Esophagus (tissue), 2 donors: ENCODE measurements at regions not wholly inside any gene's neighbourhood (a gene's known extent, or its start where the extent isn't known, plus 50 kb on each side); places are given as distances from the start of the nearest gene placed in this dataset.

Experiments used
- H3K27ac ChIP-seq, 2 donors: one replicate each; pipeline ENCODE4 v1.5.1; 2013; ENCODE audit warnings: low read depth in 2 of 2, mild to moderate bottlenecking in 2 of 2, inconsistent platforms in 1 of 2, low read length in 1 of 2, moderate library complexity in 1 of 2
- H3K27me3 ChIP-seq, 2 donors: one replicate each; pipeline ENCODE4 v1.6.1; 2013; ENCODE audit warnings: low read length in 2 of 2, control low read depth in 1 of 2, mild to moderate bottlenecking in 1 of 2; ENCODE audit not compliant: insufficient read depth in 2 of 2, control insufficient read depth in 1 of 2
- H3K36me3 ChIP-seq, 2 donors: one replicate each; pipeline ENCODE4 v1.6.1; 2013; ENCODE audit warnings: low read length in 1 of 2; ENCODE audit not compliant: control insufficient read depth in 2 of 2, insufficient read depth in 2 of 2
- H3K4me1 ChIP-seq, 2 donors: one replicate each; pipeline ENCODE4 v1.6.1; 2013; ENCODE audit warnings: low read length in 1 of 2; ENCODE audit not compliant: control insufficient read depth in 2 of 2, insufficient read depth in 2 of 2
- H3K4me3 ChIP-seq, 2 donors: one replicate each; pipeline ENCODE4 v1.5.1; 2013; ENCODE audit warnings: low read length in 2 of 2, mild to moderate bottlenecking in 2 of 2, low read depth in 1 of 2, moderate library complexity in 1 of 2
- H3K9me3 ChIP-seq, 2 donors: one replicate each; pipeline ENCODE4 v1.6.1; 2013; ENCODE audit warnings: mild to moderate bottlenecking in 2 of 2, low read depth in 1 of 2, low read length in 1 of 2, moderate library complexity in 1 of 2; ENCODE audit not compliant: control insufficient read depth in 2 of 2, insufficient read depth in 1 of 2
- WGBS, 2 donors: extraction: QIAGEN DNeasy Blood & Tissue Kit; methylation state at CpG; one replicate each; pipeline ENCODE4 v1.1.7; 2013; 5-methylcytosine and 5-hydroxymethylcytosine counted together
- donor health status: healthy with polysubstance abuse.
- donor health status: Bipolar disorder and iron deficiency.

DNA sequence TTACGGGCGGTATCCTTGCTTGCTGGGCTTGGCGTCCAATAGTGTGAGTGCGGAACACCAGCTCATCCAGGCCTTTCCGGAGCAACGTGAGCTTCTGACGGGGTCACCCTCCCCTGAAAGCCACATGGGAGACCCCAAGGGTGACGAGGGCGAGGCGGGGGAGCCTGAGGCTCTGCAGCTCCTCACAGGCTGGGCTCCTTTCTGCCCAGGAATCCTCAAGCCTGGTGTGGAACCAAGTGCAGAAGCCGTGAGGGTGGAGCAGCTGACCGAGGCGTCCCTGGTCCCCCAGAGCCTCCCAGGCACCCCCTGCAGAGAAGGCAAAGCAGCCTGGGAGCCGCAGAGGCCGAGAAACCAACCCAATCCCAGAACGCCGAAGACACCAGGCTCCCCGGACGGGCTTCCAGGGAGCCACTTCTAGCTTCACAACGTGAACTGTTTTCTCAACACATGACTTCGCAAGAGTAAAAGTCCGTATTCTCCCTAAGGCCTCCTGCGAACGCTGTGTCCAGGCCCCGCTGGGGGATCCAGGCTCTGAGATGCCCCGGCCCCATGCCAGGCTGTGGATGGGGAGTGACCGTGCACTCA, 530.3 kb downstream of the BRD1 start:
- H3K36me3 ChIP-seq = no peaks in the 10 kb centered on the region
- H3K9me3 ChIP-seq = peaks cover 0 to 5% of the 10 kb centered on the region in 2 donors
- H3K4me1 ChIP-seq = no peaks in the 10 kb centered on the region
- H3K27me3 ChIP-seq = no peaks in the 10 kb centered on the region
- no peak overlapping the region for H3K4me3 ChIP-seq
- H3K27ac ChIP-seq = no peak overlapping the region
- 83% methylated on average over 27 of the region's 27 CpGs for WGBS, 2 donors

DNA sequence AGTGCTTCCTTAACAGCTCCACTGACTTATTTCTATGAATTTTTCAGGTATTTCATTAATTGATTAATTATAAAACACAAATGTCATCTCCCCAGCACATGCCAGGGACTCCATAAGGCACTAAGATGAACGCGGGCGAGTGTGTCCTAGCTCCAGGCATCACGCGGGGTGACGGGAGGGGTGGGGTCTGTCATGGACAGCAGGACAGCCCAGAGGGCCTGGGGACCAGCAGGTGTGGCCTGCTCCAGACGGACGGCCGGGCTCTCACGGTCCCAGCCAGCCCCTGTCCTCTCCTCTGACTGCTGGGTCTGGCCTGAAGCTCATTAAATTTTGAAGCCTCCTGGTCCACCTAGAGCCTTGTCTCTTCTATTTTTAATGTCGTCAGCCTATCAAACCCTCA, 531.1 kb downstream of the BRD1 start:
- H3K27me3 ChIP-seq = no peaks in the 10 kb centered on the region
- H3K36me3 ChIP-seq = no peaks in the 10 kb centered on the region
- no peak overlapping the region for H3K27ac ChIP-seq
- H3K4me3 ChIP-seq = no peak overlapping the region
- peaks cover 4 to 5% of the 10 kb centered on the region in 2 donors for H3K9me3 ChIP-seq
- WGBS, 2 donors = 81 to 85% methylated on average over 11 of the region's 11 CpGs
- H3K4me1 ChIP-seq = no peaks in the 10 kb centered on the region

DNA sequence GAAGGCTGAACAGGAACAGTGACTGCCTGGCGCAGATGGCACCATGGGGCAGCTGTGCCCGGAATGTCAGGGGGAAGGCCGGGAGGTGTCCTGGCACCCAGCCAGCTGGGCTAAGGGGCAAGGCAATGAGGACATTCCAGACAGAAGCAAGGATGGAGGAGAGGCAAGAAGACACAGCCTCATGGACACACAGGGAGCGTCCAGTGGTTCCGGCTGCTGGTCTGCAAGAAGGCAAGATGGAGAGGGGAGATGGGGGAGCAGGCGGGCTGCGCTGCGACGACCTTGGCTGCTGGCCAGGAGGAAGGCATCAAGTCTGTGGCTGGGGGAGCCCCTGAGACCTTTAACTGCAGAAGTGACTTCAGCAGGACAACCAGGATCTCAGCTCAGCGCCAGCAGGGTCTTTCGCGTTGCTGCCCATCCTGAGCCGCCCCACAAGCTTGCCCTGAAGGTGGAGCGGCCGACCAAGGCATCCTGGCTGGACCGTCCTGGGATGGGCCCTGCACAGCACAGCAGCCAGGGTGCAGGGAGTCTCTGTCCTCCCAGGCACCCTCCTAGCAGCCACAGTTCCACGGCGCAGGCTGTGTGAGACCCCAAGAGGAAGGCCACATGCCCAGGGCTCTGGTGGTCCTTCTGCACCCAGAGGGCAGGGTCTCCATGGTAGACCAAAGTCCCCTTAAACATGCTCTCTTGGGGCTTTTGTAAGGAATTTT, 531.7 kb downstream of the BRD1 start:
- no peaks in the 10 kb centered on the region for H3K4me1 ChIP-seq
- peaks cover 4 to 5% of the 10 kb centered on the region in 2 donors for H3K9me3 ChIP-seq
- 81 to 88% methylated on average over 18 of the region's 18 CpGs for WGBS, 2 donors
- H3K4me3 ChIP-seq = no peak overlapping the region
- no peak overlapping the region for H3K27ac ChIP-seq
- H3K27me3 ChIP-seq = no peaks in the 10 kb centered on the region
- H3K36me3 ChIP-seq = no peaks in the 10 kb centered on the region

DNA sequence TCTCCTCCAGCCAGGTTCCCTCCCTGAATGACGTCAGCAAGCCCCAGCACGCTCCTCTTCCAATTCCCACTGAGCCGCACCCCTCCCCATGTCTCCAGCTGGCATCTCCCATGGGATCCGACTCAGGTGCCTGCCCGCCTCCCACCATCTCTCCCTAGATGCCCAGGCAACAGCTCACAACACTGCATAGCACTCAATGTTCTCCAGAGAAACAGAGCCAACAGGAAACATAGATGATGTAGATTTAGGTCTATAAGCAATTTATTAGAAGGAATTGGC, 532.3 kb downstream of the BRD1 start:
- Histone ChIP-seq H3K36me3 (no peaks in the 10 kb centered on the region), H3K4me1 (no peaks in the 10 kb centered on the region), H3K4me3 (no peak overlapping the region), H3K9me3 (peaks cover 3 to 4% of the 10 kb centered on the region in 2 donors), H3K27me3 (no peaks in the 10 kb centered on the region), H3K27ac (no peak overlapping the region)
- WGBS, 2 donors = 71 to 79% methylated on average over 5 of the region's 5 CpGs

DNA sequence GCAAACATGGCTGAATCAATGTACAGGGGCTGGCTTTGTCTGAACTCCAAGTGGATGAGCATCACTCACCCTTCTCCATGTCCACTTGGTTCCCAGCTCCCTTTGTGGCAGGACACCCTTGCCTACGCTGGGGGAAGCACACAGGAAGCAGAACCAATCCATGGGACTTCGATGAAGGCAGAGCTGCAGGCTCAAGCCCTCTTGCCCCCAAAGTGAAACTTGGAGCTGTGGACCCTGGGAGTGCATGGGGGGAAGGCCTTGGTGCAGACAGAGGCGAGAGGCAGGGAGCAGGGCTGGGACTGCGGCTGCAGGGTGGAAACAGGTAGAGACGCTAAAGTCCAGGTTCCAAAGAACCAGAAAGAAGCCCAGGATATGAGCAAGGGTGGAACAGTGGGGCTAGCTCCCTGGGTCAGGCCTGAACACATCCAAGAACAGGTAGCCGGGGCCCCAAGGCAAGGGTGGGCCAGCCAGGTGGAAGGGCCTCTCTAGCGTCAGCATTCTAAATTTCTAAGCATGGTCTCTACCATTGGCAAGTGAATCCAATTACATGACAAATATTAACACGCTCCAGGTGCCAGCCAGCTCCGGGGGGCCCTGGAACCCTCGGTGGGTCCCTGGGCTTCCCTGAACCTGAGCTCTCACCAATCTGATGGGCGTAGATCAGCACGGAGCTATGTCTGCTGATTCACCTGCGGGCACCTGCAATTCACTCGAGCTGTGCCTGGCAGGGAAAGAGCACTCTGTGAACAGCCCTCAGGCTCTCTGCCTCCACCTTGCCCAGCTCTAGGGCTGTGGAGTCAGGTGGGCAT, 532.8 kb downstream of the BRD1 start:
- Histone ChIP-seq H3K27ac (no peak overlapping the region), H3K4me3 (no peak overlapping the region), H3K4me1 (no peaks in the 10 kb centered on the region), H3K9me3 (peaks cover 3 to 4% of the 10 kb centered on the region in 2 donors), H3K36me3 (no peaks in the 10 kb centered on the region), H3K27me3 (no peaks in the 10 kb centered on the region)
- WGBS, 2 donors = 83 to 86% methylated on average over 14 of the region's 14 CpGs

DNA sequence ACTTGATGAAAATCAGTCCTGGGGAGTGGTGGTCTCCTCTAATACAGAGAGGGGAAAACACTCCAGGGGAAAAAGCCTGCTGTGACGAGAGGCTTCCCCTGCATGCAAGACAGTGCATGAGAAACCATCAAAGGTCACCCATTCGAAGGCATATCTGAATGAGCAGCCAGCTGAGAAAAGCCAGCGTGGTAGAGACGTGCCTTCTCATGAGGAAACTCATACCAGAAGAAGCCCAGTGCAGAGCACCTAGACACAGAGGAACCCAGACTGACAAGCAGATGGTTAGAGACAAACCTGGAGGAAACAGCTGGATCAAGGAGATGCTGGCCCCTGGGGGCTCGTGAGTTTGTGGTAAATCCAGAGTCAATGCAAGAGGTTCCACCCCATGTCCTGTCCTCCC, 534.8 kb downstream of the BRD1 start:
- Histone ChIP-seq H3K4me3 (no peak overlapping the region), H3K27me3 (no peaks in the 10 kb centered on the region), H3K9me3 (peaks cover 3 to 4% of the 10 kb centered on the region in 2 donors), H3K36me3 (no peaks in the 10 kb centered on the region), H3K27ac (no peak overlapping the region), H3K4me1 (no peaks in the 10 kb centered on the region)
- WGBS, 2 donors = 71 to 80% methylated on average over 5 of the region's 5 CpGs

DNA sequence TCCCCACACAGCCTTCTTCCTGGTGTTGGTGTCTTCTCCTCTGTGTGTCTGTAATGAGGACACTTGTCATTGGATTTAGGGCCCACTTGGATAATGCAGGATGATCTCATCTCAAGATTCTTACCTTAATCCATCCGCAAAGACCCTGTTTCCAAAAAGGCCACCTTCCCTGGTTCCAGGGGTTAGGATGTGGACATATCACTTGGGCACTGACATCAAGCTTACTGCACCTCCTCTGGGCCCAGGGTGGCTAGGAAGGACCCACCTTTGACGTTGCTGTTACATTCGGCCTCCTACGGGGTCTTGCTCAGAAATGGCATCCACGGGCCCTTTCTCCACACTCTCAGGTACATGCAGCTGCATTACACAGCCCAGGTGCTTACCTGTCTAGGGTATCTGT, 535.9 kb downstream of the BRD1 start:
- Histone ChIP-seq H3K36me3 (no peaks in the 10 kb centered on the region), H3K4me1 (no peaks in the 10 kb centered on the region), H3K9me3 (peaks cover 3 to 4% of the 10 kb centered on the region in 2 donors), H3K4me3 (no peak overlapping the region), H3K27ac (no peak overlapping the region), H3K27me3 (no peaks in the 10 kb centered on the region)
- 73 to 74% methylated on average over 5 of the region's 5 CpGs for WGBS, 2 donors

DNA sequence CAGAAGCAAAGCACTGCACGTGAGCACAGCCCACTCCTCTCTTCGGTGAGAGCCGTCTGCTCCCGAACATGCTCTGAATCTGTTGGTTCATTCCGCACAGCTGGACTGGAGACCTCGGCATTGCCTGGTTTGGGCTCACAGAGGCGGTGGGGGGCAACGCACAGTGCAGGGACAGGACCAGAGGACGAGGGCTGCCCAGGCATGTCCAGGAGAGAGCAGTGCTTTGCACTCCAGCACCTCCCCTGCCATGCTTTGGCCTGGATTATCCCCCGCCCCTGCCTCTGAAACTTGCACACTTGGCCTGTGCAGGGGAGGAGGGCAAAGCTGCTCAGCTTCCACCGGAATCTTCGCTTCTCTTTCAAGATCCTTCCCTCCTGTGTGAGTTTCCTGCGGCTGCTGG, 536.5 kb downstream of the BRD1 start:
- no peak overlapping the region for H3K4me3 ChIP-seq
- 62 to 63% methylated on average over 13 of the region's 13 CpGs for WGBS, 2 donors
- H3K36me3 ChIP-seq = no peaks in the 10 kb centered on the region
- no peak overlapping the region for H3K27ac ChIP-seq
- no peaks in the 10 kb centered on the region for H3K27me3 ChIP-seq
- H3K4me1 ChIP-seq = no peaks in the 10 kb centered on the region
- peaks cover 4 to 5% of the 10 kb centered on the region in 2 donors for H3K9me3 ChIP-seq

DNA sequence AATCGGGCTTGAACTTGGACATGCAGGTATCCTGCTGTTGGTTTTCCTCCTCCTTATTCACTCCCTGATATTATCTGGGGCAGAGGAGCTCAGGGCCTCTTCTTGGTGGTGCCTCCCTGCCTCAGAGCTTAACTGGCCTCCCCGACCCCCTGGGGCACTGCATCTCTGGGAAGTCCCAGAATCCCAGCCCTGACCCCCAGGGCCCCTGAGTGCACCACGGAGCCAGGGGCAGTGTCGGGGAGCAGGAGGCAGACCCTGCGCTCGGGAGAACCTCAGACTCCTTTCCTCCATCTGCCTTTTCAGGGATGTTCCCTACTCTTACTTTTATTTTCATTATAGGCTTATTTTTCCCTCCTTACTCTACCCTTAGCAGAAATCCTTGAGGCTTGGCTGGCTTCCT, 537.0 kb downstream of the BRD1 start:
- 34 to 51% methylated on average over 6 of the region's 6 CpGs for WGBS, 2 donors
- H3K9me3 ChIP-seq = peaks cover 4 to 6% of the 10 kb centered on the region in 2 donors
- no peaks in the 10 kb centered on the region for H3K4me1 ChIP-seq
- H3K27ac ChIP-seq = no peak overlapping the region
- H3K27me3 ChIP-seq = no peaks in the 10 kb centered on the region
- H3K4me3 ChIP-seq = no peak overlapping the region
- H3K36me3 ChIP-seq = no peaks in the 10 kb centered on the region
